SK-N-DZ (cell line): ENCODE measurements at regions not wholly inside any gene's neighbourhood (a gene's known extent, or its start where the extent isn't known, plus 50 kb on each side); places are given as distances from the start of the nearest gene placed in this dataset.
"Not testable (repeated sequence)": the region's sequence is repeated elsewhere in the genome, so short reads cannot be mapped to it uniquely, and the experiment has no call there.

Experiments
- DNase-seq: peaks from one replicate; pipeline ENCODE4 v3.0.0-alpha.2; 2015; ENCODE audit warnings: low spot score

DNA sequence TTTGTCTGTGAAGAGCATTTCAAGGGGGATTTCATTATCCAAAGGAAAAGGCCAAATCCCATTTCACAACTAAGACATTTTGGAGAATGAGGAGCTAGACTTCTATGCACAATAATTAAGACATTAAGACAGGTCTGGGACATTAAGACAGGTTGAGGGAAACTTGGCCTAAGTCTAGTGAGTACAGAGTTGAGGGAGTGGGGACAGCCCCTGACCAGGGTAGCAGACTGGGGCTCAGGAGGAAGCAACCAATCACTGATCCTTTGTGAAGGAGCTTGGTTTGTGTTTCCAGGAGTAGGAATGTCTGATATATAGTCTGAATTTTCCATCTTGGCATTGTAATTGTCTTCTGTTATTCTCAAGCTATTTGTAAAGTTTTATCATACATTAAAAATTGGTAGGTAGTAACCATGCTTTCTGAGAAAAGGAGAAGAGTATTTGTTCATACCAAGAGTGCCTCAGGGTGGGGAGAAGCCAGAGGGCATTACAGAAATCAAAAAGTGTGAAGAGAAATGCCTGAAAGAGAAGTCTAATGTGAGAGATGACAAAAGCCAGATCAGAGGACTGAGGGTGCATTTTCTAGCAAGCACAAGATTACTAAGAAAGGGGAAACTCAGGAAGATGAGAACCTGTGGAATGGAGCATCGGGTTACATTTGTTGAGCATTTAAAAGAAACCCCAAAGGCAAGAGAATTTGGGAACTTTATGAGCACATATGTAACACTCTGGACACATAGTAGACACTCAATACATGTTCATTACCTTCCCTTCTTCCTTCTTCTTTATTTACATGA is 189.3 kb upstream of the PIK3R1 start:
- DNase-seq, result no peak

- no peak for DNase-seq
These were observed 191.1 kb upstream of the PIK3R1 start for GRCh38 chr5:68024426-68024825.

DNA sequence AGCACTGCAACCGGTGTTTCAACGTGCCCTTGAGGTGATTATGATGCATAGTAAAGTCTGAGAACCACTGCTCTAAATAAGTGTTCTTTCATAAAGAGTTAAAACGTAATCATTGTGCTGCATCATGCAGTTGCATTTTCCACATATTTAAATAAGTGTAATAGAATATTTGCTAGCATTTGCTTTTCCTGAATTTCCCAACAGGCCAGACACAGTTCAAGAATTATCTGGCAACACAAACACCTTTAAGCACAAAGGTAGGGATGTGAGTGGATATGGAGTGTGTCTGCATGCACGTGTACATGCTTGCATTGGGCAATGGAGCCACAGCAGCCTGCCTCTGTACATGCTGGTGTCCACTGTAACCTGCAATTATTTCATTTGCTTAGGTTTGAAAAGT is 193.6 kb upstream of the PIK3R1 start:
- no peak for DNase-seq

- no peak for DNase-seq
These were observed 194.3 kb upstream of the PIK3R1 start for GRCh38 chr5:68021227-68021626.

- not testable (repeated sequence) for DNase-seq
These were observed 195.0 kb upstream of the PIK3R1 start for GRCh38 chr5:68020461-68020969.

DNA sequence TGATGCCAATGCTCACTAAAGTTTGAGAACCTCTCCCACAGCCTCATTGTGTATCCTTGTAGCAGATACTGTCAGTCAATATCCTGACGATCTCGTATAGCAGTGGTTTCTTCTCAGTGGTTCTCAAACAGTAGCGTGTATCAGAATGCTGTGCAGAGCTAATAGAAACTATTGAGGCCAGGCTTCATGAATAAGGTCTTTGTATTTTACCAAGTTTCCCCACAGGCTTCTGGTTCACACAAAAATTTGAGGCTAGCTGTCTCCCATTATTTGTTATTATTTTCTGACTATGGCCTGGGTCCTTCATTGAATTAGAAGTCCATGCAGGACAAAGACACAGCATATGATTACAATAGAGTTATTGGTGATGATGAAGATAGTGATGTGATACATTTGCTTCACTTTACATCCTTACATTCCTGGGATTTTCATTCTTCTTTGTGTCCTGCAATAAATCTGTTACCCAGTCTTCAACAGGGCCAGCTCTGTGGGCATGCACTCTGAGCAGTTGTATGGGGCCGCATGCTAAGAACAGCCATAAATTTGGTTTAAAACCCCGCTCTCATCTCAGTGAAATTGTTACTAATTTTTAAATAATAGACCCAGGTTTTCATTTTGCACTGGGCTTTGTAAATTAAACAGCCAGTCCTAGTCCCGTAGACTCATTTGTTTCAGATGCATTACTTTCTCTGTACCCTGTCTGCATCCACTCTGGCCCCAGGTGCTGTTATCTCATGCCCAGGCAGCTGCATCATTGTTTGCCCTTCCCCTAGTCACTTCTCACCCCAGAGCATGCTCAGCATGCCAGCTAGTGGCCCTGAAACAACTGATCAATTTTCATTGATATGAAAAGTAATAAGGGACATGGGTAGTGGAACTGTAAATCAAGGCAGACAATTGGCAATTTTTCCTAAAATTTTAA is 199.9 kb upstream of the PIK3R1 start:
- DNase-seq, result no peak

- DNase-seq, result no peak
These were observed 202.7 kb upstream of the PIK3R1 start for GRCh38 chr5:68012831-68013230.

DNA sequence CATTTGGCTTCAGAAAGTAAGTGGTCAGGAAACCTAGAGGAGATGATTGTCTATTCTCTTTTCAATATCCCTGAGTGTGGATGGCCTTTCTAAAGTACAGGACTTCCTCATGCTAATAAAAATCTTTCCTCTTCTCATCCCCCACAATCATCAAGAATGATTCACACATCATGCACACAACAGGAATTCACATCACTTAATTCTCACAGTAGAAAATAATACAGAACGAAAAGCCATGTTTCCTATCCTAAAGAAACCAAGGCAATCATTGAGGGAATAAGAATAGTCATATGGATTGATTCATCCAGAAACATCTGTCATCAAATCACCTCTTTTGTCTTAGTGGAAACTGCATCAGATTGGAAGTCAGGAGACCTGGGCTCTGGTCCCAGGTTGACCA is 203.1 kb upstream of the PIK3R1 start:
- no peak for DNase-seq

GRCh38 chr5:68011801-68012200 is 203.8 kb upstream of the PIK3R1 start:
- DNase-seq, result no peak

GRCh38 chr5:68011259-68011760 is 204.2 kb upstream of the PIK3R1 start:
- DNase-seq, result no peak

DNA sequence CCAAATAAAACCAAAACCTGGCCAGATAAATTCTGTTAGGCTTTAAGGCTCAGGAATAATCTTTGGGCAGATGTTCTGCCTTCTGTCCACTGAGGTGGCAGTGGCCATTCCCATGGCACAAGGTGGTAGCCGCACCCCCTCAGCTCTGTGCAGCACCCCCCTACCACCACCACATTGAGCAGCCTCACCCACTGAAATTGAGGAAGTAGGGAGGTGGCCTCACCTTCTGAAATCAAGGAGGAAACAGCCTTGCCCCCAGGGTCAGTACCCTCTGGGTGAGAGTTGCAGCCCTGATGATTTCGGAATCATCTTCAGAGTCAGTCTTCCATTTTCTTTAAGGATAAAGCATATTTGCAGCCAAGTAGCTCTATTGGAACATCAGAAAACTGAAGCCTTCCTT is 204.8 kb upstream of the PIK3R1 start:
- no peak for DNase-seq

- DNase-seq, result no peak
These were observed 208.1 kb upstream of the PIK3R1 start for GRCh38 chr5:68007451-68007850.

DNA sequence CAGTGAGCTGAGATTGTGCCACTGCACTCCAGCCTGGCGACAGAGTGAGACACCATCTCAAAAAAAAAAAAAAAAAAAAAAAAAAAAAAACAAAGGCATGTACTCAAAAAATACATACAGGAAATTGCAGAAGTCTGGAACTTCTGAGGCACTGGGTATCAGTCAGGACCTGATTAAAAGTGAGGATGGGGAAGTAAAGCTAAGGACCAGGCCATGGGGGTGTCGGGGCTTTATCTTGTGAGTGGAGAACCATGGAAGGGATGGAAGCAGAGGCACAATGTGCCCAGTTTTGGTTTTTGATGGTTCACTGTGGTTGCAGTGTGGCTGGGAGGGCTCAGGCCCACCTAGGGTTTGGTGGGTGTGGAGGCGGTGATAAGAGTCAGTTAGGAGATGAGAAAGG is 212.7 kb upstream of the PIK3R1 start:
- no peak for DNase-seq

- DNase-seq, result no peak
These were observed 214.8 kb upstream of the PIK3R1 start for GRCh38 chr5:68000805-68001204.

- DNase-seq, result no peak
These were observed 216.2 kb upstream of the PIK3R1 start for GRCh38 chr5:67999391-67999790.

DNA sequence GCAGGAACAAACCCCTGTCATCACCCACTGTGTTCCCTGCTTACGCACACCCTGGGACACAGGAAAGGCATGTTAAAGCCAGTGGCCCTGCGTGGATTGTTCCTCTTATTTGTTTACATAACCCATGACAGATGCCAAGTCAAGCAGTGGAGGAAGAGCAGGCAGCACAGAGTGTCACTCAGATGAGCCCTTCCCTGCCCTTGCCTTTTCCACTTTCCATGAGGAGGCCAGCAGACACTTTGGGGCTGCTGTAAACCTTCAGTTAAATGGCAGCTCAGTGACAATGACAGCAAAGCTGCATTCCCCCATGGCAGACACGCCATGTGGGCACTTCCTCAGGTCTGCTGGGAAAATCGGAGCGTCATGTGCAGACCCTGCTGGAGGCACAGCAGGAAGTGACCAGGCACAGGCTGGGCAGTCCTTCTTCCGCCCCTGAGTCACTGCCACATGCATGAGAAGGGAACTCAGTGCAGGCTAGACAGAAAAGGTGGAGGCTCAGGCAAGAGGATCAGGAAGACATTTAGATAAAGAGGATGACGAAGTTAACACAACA is 216.8 kb upstream of the PIK3R1 start:
- peak; percentile 67 for DNase-seq

DNA sequence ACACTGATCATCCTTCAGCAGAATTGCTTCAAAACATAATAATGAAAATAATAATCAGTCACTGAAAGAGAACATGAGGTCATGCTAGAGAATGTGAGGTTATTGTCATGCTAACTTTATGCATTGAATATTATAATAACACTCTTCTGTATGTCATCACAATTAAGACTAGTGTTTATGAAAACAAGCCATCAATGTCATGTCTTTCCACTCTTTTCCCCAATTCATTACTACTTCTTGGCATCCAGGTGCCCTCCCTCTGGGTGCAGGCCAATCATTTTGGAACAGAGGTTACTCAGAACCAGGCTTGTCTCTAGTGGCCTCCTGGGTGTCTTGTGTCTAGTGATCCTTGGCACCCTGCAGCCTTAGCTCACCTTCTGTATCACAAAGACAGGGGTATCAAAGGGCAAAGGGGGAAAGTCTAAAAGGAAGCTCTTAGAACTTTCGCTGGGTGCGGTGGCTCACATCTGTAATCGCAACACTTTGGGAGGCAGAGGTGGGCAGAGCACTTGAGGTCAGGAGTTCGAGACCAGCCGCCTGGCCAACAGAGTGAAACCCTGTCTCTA is 217.6 kb upstream of the PIK3R1 start:
- DNase-seq, result no peak

GRCh38 chr5:67997148-67997547 is 218.4 kb upstream of the PIK3R1 start:
- no peak for DNase-seq

DNA sequence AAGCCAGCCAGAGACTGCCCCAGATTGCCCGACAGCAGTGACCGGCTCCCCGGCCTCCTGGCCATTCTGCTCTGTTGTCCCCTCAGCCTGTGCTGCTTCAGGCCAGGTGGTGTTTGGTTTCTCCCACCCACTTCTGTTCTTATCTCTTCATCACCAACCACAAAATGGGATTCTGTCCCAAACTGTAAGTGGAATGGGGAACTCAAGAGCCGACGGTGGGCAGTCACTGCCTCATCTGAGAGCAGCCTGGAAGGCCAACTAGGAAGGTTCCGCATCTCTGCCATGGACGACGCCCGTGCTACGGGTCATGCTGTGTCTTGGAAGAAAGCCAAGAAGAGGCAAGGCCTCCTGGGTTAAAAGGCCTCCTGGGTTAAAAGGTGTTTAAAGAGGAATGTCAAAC is 219.0 kb upstream of the PIK3R1 start:
- DNase-seq, result no peak

- DNase-seq, result no peak
These were observed 222.6 kb upstream of the PIK3R1 start for GRCh38 chr5:67992923-67993322.

GRCh38 chr5:67989456-67989855 is 226.1 kb upstream of the PIK3R1 start:
- DNase-seq, result no peak

DNA sequence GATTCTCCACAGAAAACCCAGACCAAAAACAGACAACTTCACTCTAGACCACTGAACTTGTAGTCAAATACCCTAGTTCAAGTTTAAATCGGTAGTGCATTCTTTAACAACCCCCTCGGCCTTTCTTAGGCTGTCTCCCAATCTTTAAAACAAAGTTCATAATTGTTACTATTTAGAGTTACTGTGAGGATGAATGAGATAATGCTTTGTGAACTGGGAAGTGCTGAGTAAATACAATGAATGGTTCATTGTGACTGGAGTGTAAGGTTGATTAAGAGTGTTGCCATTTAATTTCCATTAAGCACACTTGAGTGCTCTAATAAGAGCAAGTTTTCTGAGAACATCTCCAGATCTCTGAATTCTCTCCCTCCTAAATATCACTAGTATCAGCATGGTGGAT is 228.8 kb upstream of the PIK3R1 start:
- DNase-seq, result no peak
